ENCODE measurements at regions not wholly inside any gene's neighbourhood (a gene's known extent, or its start where the extent isn't known, plus 50 kb on each side); places are given as distances from the start of the nearest gene placed in this dataset.

GRCh38 chr18:54777118-54777791 is 51.0 kb upstream of the RAB27B start (continued):
- TF ChIP-seq SRF (IDR thresholded peaks at IDR 0.05; ENCODE audit: low read depth, low read length) (no peak), CHD1 (IDR thresholded peaks at IDR 0.05; ENCODE audit: low read depth, low read length) (no peak), RFX5 (IDR thresholded peaks at IDR 0.05; ENCODE audit: borderline replicate concordance, low read depth, low read length) (no peak), ATF3 (IDR thresholded peaks at IDR 0.05; ENCODE audit: insufficient read depth, low read depth, low read length) (no peak), FOSL1 (IDR thresholded peaks at IDR 0.05; ENCODE audit: insufficient read depth, low read depth, low read length) (no peak), PHF8 (conservative IDR thresholded peaks at IDR 0.05; ENCODE audit: low read depth, low read length) (no peak), SP2 (IDR thresholded peaks at IDR 0.05; ENCODE audit: low read length) (no peak)

All from H1 (cell line).